NCI-H128 (cell line): ENCODE measurements at regions not wholly inside any gene's neighbourhood (a gene's known extent, or its start where the extent isn't known, plus 50 kb on each side); places are given as distances from the start of the nearest gene placed in this dataset.
"Not testable (repeated sequence)": the region's sequence is repeated elsewhere in the genome, so short reads cannot be mapped to it uniquely, and the experiment has no call there.

ENCODE experiments used
- DNase-seq: peaks from one replicate; lab custom pipeline; 2025; ENCODE audit not compliant: unreplicated experiment; lab: John Stamatoyannopoulos, UW

GRCh38 chr3:191961022-191961421, 500.1 kb downstream of the PYDC2 start:
- DNase-seq: no peak

GRCh38 chr3:191961529-191961928, 500.6 kb downstream of the PYDC2 start:
- no peak for DNase-seq

GRCh38 chr3:191962324-191962723, 501.4 kb downstream of the PYDC2 start:
- no peak for DNase-seq

- DNase-seq: no peak
These were observed 502.2 kb downstream of the PYDC2 start for GRCh38 chr3:191963182-191963581.

- DNase-seq: no peak
These were observed 505.6 kb downstream of the PYDC2 start for GRCh38 chr3:191966556-191966955.

GRCh38 chr3:191968299-191968698, 507.3 kb downstream of the PYDC2 start:
- no peak for DNase-seq

- DNase-seq: no peak
These were observed 511.9 kb downstream of the PYDC2 start for GRCh38 chr3:191972714-191973398.

GRCh38 chr3:191973820-191974219, 512.9 kb downstream of the PYDC2 start:
- no peak for DNase-seq

- no peak for DNase-seq
These were observed 515.0 kb downstream of the PYDC2 start for GRCh38 chr3:191975936-191976335.

GRCh38 chr3:191980443-191980842, 519.5 kb downstream of the PYDC2 start:
- DNase-seq: no peak

- DNase-seq: no peak
These were observed 521.5 kb downstream of the PYDC2 start for GRCh38 chr3:191982481-191982880.

GRCh38 chr3:191985691-191986090, 524.7 kb downstream of the PYDC2 start:
- no peak for DNase-seq

- no peak for DNase-seq
These were observed 526.9 kb downstream of the PYDC2 start for GRCh38 chr3:191987831-191988350.

GRCh38 chr3:191993952-191994351, 533.0 kb downstream of the PYDC2 start:
- not testable (repeated sequence) for DNase-seq

- DNase-seq: no peak
These were observed 536.1 kb downstream of the PYDC2 start for GRCh38 chr3:191997093-191997492.

GRCh38 chr3:191997579-191998268, 536.8 kb downstream of the PYDC2 start:
- DNase-seq: no peak

- DNase-seq: no peak
These were observed 540.3 kb downstream of the PYDC2 start for GRCh38 chr3:192001218-192001617.

- no peak for DNase-seq
These were observed 545.0 kb downstream of the PYDC2 start for GRCh38 chr3:192005989-192006388.

GRCh38 chr3:192009903-192010302, 548.9 kb downstream of the PYDC2 start:
- no peak for DNase-seq

GRCh38 chr3:192010490-192010889, 549.5 kb downstream of the PYDC2 start:
- DNase-seq: no peak

- DNase-seq: no peak
These were observed 550.2 kb downstream of the PYDC2 start for GRCh38 chr3:192011137-192011536.

GRCh38 chr3:192013110-192013509, 552.1 kb downstream of the PYDC2 start:
- DNase-seq: no peak
